Upper lobe of right lung (tissue), 1 donor: ENCODE measurements at regions not wholly inside any gene's neighbourhood (a gene's known extent, or its start where the extent isn't known, plus 50 kb on each side); places are given as distances from the start of the nearest gene placed in this dataset.
"Not testable (repeated sequence)": the region's sequence is repeated elsewhere in the genome, so short reads cannot be mapped to it uniquely, and the experiment has no call there.

Experiments used
- ATAC-seq: fragments of 200-7000 bp; cut with Tn5 transposase; one replicate; pipeline ENCODE4 v1.9.1; 2020; ENCODE audit warnings: mild to moderate bottlenecking, moderate library complexity
- DNase-seq: peaks from one replicate; pipeline ENCODE4 v3.0.0-alpha.2; 2020
- H3K27ac ChIP-seq: fragments of 200-600 bp; one replicate; pipeline ENCODE4 v1.8.0; 2022
- H3K27me3 ChIP-seq: fragments of 200-600 bp; one replicate; pipeline ENCODE4 v1.8.0; 2022; ENCODE audit warnings: mild to moderate bottlenecking
- H3K36me3 ChIP-seq: fragments of 200-600 bp; one replicate; pipeline ENCODE4 v1.8.0; 2022
- H3K4me1 ChIP-seq: fragments of 200-600 bp; one replicate; pipeline ENCODE4 v1.8.0; 2022
- H3K4me3 ChIP-seq: fragments of 200-600 bp; one replicate; pipeline ENCODE4 v1.8.0; 2022; ENCODE audit warnings: mild to moderate bottlenecking
- H3K9me3 ChIP-seq: fragments of 200-600 bp; one replicate; pipeline ENCODE4 v1.8.0; 2022
- intact Hi-C: fragments of 100-400 bp; cut with DNase I; formaldehyde crosslinking; loops from one replicate; pipeline ENCODE4 v1.11.0; 2022
- TF ChIP-seq, protein P1 (sequence below): fragments of 200-600 bp; IDR thresholded peaks from one replicate; pipeline ENCODE4 v1.8.0; 2022; ENCODE audit warnings: antibody characterized with exemption
- donor health status: DM: no; HTN: yes; CAD: no; lungs with severe emphysema.

DNA sequence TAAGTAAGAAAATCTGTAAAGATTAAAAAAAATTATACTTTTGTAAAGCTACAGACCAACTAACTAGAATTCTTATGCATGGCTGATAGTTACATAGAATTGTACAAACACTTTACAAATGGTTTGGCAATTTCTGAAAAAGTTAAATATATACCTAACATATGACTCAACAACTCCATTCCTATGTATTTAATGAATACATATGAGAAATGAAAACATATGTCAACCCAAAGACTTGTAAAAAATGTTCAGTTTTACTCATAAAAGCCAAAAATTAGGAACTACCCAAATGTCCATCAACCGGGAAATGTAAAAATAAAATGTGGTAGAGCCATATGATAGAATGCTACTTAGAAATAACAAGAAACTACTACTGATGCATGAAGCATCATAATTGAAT is 152.6 kb upstream of the NRG3 start:
- Histone ChIP-seq H3K27me3 (no peaks in the 10 kb centered on the region), H3K36me3 (no peaks in the 10 kb centered on the region), H3K4me1 (no peaks in the 10 kb centered on the region), H3K4me3 (no peak overlapping the region), H3K27ac (no peak overlapping the region), H3K9me3 (no peaks in the 10 kb centered on the region)
- ATAC-seq, result no peak
- DNase-seq, result no peak
- intact Hi-C loops, result no loop called here
- TF ChIP-seq, protein P1, sequence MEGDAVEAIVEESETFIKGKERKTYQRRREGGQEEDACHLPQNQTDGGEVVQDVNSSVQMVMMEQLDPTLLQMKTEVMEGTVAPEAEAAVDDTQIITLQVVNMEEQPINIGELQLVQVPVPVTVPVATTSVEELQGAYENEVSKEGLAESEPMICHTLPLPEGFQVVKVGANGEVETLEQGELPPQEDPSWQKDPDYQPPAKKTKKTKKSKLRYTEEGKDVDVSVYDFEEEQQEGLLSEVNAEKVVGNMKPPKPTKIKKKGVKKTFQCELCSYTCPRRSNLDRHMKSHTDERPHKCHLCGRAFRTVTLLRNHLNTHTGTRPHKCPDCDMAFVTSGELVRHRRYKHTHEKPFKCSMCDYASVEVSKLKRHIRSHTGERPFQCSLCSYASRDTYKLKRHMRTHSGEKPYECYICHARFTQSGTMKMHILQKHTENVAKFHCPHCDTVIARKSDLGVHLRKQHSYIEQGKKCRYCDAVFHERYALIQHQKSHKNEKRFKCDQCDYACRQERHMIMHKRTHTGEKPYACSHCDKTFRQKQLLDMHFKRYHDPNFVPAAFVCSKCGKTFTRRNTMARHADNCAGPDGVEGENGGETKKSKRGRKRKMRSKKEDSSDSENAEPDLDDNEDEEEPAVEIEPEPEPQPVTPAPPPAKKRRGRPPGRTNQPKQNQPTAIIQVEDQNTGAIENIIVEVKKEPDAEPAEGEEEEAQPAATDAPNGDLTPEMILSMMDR, result no peak

DNA sequence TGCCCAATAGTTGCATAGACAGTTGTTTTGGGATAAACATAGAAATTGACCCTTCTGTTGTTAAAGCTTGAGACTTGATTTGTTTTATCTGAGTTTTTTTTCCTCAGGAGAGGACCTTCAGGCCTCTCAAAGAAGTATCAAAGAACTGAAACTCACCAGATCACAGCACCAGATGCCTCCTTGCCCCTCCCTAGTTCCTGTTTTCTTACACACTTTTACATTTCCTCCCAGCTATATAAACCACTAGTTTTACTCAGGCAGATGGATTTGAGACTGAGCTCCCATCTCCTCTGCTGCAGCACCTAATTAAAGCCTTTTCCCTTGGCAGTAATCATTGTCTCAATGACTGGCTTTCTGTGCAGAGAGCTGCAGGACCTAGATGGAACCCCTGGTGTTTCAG is 150.6 kb upstream of the NRG3 start:
- no peaks in the 10 kb centered on the region for H3K27me3 ChIP-seq
- H3K27ac ChIP-seq, result no peak overlapping the region
- no peak for DNase-seq
- no peaks in the 10 kb centered on the region for H3K36me3 ChIP-seq
- intact Hi-C loops, result no loop called here
- H3K9me3 ChIP-seq, result no peaks in the 10 kb centered on the region
- no peak overlapping the region for H3K4me3 ChIP-seq
- H3K4me1 ChIP-seq, result no peaks in the 10 kb centered on the region
- ATAC-seq, result no peak
- TF ChIP-seq, protein P1, result no peak

DNA sequence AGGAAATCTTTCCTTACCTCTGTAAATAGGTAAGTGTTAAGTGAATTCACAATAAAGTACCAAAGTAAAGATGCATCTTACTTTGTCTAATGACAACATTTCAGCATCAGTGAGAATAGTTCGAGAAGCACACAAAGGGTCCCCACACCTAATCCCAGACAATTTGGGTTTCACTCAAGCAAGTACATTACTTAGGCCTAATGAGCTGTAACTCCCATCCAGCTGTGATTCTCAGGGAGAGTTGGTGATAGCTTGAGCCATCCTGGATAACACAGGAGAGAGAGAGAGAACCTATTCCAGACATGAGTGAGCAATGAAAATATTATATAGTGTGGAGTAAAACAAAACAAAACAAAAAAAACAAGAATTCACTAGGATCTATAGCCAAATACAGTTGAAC is 149.1 kb upstream of the NRG3 start:
- ATAC-seq, result no peak
- no peaks in the 10 kb centered on the region for H3K4me1 ChIP-seq
- DNase-seq, result no peak
- no peaks in the 10 kb centered on the region for H3K27me3 ChIP-seq
- intact Hi-C loops, result no loop called here
- no peaks in the 10 kb centered on the region for H3K36me3 ChIP-seq
- no peak overlapping the region for H3K27ac ChIP-seq
- no peak overlapping the region for H3K4me3 ChIP-seq
- TF ChIP-seq, protein P1, result no peak
- H3K9me3 ChIP-seq, result no peaks in the 10 kb centered on the region

DNA sequence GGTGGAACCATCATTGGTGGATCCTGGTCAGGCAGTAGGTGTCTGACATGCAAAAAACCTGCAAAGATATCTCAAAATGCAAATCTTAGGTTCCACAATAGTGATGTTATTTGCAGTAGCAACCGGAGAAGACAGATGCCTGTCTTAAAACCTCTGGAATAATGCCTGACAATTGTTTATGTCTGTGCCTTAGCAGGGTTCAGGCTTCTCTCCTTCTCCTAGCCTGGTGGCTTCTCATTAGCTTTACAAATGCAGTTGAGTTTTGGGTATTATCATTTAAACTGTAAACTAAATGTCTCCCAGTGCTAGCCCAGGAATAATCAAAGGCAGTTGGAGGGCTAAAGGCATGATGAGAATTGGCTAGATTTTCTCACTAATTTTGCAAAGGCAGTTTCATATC is 146.3 kb upstream of the NRG3 start:
- no peaks in the 10 kb centered on the region for H3K27me3 ChIP-seq
- intact Hi-C loops, result no loop called here
- no peak overlapping the region for H3K4me3 ChIP-seq
- no peak overlapping the region for H3K27ac ChIP-seq
- H3K9me3 ChIP-seq, result no peaks in the 10 kb centered on the region
- DNase-seq (no peak), ATAC-seq (no peak)
- H3K36me3 ChIP-seq, result no peaks in the 10 kb centered on the region
- TF ChIP-seq, protein P1, result no peak
- H3K4me1 ChIP-seq, result no peaks in the 10 kb centered on the region

DNA sequence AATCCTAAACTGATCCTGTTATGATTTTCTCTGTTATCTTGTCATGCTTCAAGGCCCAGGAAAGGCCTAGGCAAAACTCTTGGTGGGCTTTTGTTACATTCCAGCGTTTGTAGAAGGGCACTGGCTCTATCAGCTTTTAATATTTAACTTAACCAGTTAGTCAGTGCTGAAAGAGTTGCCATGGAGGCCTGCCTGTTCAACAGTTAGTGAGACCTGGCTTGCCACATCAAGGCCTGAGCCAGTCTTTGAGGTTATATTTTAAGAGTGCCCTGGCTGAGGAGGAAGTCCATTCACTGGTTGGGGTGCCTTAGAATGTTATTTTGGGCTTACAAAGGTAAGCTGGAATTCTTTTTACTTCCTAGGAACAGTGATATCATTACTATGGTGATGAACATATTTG is 144.1 kb upstream of the NRG3 start:
- Histone ChIP-seq H3K36me3 (no peaks in the 10 kb centered on the region), H3K9me3 (no peaks in the 10 kb centered on the region), H3K27ac (no peak overlapping the region), H3K27me3 (no peaks in the 10 kb centered on the region), H3K4me1 (no peaks in the 10 kb centered on the region), H3K4me3 (no peak overlapping the region)
- TF ChIP-seq, protein P1, result no peak
- DNase-seq (no peak), ATAC-seq (no peak)
- intact Hi-C loops, result no loop called here

DNA sequence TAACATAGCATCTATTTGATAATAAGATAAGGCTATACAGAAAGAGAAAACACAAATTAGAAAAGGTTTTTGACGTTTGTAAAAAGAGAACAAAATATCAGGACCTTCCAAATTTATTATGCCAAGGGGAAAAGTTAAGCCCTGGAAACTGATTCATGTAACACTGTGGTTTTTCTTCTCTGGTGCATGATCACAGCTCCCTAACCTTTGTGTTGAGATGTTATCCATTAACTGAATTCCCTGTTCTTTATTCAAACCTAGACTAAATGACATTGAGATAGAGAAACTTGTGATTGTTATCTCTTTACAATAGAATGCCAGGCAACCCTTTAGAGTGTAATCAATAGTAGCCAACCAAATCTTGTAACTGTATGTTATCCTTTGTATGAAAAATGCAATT is 141.5 kb upstream of the NRG3 start:
- Histone ChIP-seq H3K27me3 (no peaks in the 10 kb centered on the region), H3K36me3 (no peaks in the 10 kb centered on the region), H3K4me1 (no peaks in the 10 kb centered on the region), H3K27ac (no peak overlapping the region), H3K4me3 (no peak overlapping the region), H3K9me3 (no peaks in the 10 kb centered on the region)
- TF ChIP-seq, protein P1, result no peak
- no peak for ATAC-seq
- no peak for DNase-seq
- intact Hi-C loops, result no loop called here

DNA sequence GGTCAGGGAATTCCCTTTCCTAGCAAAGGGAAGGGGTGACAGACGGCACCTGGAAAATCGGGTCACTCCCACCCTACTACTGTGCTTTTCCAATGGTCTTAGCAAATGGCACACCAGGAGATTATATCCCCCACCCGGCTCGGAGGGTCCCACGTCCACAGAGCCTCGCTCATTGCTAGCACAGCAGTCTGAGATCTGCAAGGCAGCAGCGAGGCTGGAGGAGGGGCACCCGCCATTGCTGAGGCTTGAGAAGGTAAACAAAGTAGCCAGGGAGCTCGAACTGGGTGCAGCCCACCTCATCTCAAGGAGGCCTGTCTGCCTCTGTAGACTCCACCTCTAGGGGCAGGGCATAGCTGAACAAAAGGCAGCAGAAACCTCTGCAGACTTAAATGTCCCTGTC is 139.8 kb upstream of the NRG3 start:
- H3K27me3 ChIP-seq, ATAC-seq, H3K9me3 ChIP-seq, H3K4me1 ChIP-seq, DNase-seq, H3K27ac ChIP-seq, H3K36me3 ChIP-seq, intact Hi-C loops, H3K4me3 ChIP-seq: not testable (repeated sequence)
